ENCODE measurements at regions not wholly inside any gene's neighbourhood (a gene's known extent, or its start where the extent isn't known, plus 50 kb on each side); places are given as distances from the start of the nearest gene placed in this dataset.

- H4K20me1 ChIP-seq (ENCODE audit: low read depth, low read length), result no peaks in the 10 kb centered on the region
- no peak overlapping the region for H3K9ac ChIP-seq (ENCODE audit: low read length)
- H2AFZ ChIP-seq (ENCODE audit: low read depth, low read length, severe bottlenecking), result no peak overlapping the region
- no peaks in the 10 kb centered on the region for H3F3A ChIP-seq (ENCODE audit: insufficient read depth)
- H3K9me3 ChIP-seq (ENCODE audit: insufficient read depth, low read length), result no peaks in the 10 kb centered on the region
- H3K27me3 ChIP-seq (ENCODE audit: low read length), result no peaks in the 10 kb centered on the region
- no peak overlapping the region for H3K4me3 ChIP-seq (ENCODE audit: insufficient read depth, low read length, poor library complexity, severe bottlenecking)
- H3K27ac ChIP-seq (ENCODE audit: low read depth, low read length), result no peak overlapping the region
- H3K79me2 ChIP-seq (ENCODE audit: insufficient read depth, low read length), result no peaks in the 10 kb centered on the region
- H3K9me2 ChIP-seq (replicated peaks; ENCODE audit: insufficient read depth, low read length), result no peaks in the 10 kb centered on the region
- H3K4me2 ChIP-seq (ENCODE audit: low read depth, low read length, poor library complexity, severe bottlenecking), result no peak overlapping the region
- no peaks in the 10 kb centered on the region for H3K36me3 ChIP-seq (ENCODE audit: low read length)
- TF ChIP-seq EZH2phosphoT487 (conservative IDR thresholded peaks at IDR 0.05; ENCODE audit: low read length) (no peak), CTCF (IDR thresholded peaks at IDR 0.05; ENCODE audit: insufficient read depth, low read length, poor library complexity, severe bottlenecking) (no peak)
Observed at GRCh38 chr5:7244208-7244607, 151.7 kb upstream of the ADCY2 start.

GRCh38 chr5:7245121-7245651 is 150.8 kb upstream of the ADCY2 start:
- H3K9me3 ChIP-seq (ENCODE audit: insufficient read depth, low read length), result no peaks in the 10 kb centered on the region
- H3K9ac ChIP-seq (ENCODE audit: low read length), result no peak overlapping the region
- H3K27ac ChIP-seq (ENCODE audit: low read depth, low read length), result no peak overlapping the region
- H3F3A ChIP-seq (ENCODE audit: insufficient read depth), result no peaks in the 10 kb centered on the region
- no peaks in the 10 kb centered on the region for H3K36me3 ChIP-seq (ENCODE audit: low read length)
- TF ChIP-seq CTCF (IDR thresholded peaks at IDR 0.05; ENCODE audit: insufficient read depth, low read length, poor library complexity, severe bottlenecking), result no peak
- no peak for TF ChIP-seq EZH2phosphoT487 (conservative IDR thresholded peaks at IDR 0.05; ENCODE audit: low read length)
- no peak overlapping the region for H2AFZ ChIP-seq (ENCODE audit: low read depth, low read length, severe bottlenecking)
- no peaks in the 10 kb centered on the region for H3K79me2 ChIP-seq (ENCODE audit: insufficient read depth, low read length)
- H3K9me2 ChIP-seq (replicated peaks; ENCODE audit: insufficient read depth, low read length), result no peaks in the 10 kb centered on the region
- no peak overlapping the region for H3K4me3 ChIP-seq (ENCODE audit: insufficient read depth, low read length, poor library complexity, severe bottlenecking)
- no peak overlapping the region for H3K4me2 ChIP-seq (ENCODE audit: low read depth, low read length, poor library complexity, severe bottlenecking)
- no peaks in the 10 kb centered on the region for H4K20me1 ChIP-seq (ENCODE audit: low read depth, low read length)
- no peaks in the 10 kb centered on the region for H3K27me3 ChIP-seq (ENCODE audit: low read length)

- Histone ChIP-seq H3K79me2 (ENCODE audit: insufficient read depth, low read length) (no peaks in the 10 kb centered on the region), H3F3A (ENCODE audit: insufficient read depth) (no peaks in the 10 kb centered on the region), H3K36me3 (ENCODE audit: low read length) (no peaks in the 10 kb centered on the region), H3K27me3 (ENCODE audit: low read length) (no peaks in the 10 kb centered on the region), H3K9me3 (ENCODE audit: insufficient read depth, low read length) (no peaks in the 10 kb centered on the region), H3K9ac (ENCODE audit: low read length) (no peak overlapping the region), H3K9me2 (replicated peaks; ENCODE audit: insufficient read depth, low read length) (no peaks in the 10 kb centered on the region), H3K4me2 (ENCODE audit: low read depth, low read length, poor library complexity, severe bottlenecking) (no peak overlapping the region), H4K20me1 (ENCODE audit: low read depth, low read length) (no peaks in the 10 kb centered on the region), H3K27ac (ENCODE audit: low read depth, low read length) (no peak overlapping the region), H3K4me3 (ENCODE audit: insufficient read depth, low read length, poor library complexity, severe bottlenecking) (no peak overlapping the region), H2AFZ (ENCODE audit: low read depth, low read length, severe bottlenecking) (no peak overlapping the region)
- TF ChIP-seq CTCF (IDR thresholded peaks at IDR 0.05; ENCODE audit: insufficient read depth, low read length, poor library complexity, severe bottlenecking), result no peak
- no peak for TF ChIP-seq EZH2phosphoT487 (conservative IDR thresholded peaks at IDR 0.05; ENCODE audit: low read length)
Observed at GRCh38 chr5:7246287-7246686, 149.7 kb upstream of the ADCY2 start.

Measured in SU-DHL-6 (cell line).